ENCODE measurements at regions not wholly inside any gene's neighbourhood (a gene's known extent, or its start where the extent isn't known, plus 50 kb on each side); places are given as distances from the start of the nearest gene placed in this dataset.

DNA sequence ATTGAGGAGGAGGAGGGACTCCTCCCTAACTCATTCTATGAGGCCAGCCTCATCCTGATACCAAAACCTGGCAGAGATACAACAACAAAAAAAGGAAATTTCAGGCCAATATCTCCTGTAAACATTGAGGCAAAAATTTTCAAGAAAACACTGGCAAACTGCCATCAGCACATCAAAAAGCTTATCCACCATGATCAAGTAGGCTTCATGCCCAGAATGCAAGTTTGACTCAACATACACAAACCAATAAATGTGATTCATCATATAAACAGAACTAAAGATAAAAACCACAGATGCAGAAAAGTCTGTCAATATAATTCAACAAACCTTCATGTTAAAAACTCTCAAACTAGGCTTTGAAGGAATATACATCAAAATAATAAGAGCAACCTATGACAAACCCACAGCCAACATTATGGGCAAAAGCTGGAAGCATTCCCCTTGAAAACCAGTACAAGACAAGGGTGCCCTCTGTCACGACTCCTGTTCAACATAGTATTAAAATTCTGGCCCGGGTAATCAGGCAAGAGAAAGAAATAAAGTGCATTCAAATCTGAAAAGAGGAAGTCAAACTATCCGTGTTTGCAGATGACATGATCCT is 1014.3 kb downstream of the CBLN2 start:
- DNase-seq, result no peak
- H3K4me3 Mint-ChIP-seq, result no peak overlapping the region

DNA sequence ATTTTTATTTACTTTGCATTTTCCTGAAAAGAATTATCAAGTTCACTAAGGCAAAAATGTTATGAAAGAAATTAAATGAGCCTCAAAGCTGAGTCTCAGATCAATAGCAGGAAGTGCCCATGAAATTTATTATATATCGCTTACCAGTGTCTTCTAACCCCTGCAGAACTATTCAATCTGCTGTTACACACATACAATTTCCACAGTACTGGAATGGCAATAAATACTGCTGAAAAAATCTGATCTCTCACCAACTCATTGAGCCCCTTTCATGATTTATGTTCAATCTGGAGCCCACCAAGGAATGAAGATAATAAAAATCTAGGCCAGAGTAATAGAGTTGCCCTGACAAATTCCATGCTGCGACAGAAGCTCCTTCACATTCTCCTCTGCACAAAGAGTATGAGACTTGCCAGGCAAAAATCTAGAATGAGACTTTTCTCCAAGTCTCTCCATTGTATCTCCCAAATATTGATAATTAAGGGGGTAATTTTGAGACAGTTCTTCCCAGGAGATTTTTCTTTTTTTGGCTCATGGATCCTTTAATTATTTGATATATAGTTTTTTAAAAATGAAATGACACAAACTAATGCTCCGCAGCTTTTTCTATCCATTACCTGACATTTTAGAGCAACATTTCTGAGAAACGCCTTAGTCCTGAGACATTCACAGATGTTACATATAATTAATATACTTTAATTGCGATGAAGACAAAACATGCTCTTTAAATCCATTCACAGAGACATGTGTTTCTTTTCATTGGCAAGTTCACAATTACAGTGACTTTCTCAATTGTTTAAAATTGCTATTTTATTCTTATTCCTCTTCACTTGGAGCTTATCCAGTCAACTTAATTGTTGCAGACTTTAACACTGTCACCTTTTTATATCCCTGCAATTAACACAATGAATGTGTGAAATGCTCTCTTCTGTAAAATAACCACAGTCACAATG is 1020.4 kb downstream of the CBLN2 start:
- TF ChIP-seq, protein P1, sequence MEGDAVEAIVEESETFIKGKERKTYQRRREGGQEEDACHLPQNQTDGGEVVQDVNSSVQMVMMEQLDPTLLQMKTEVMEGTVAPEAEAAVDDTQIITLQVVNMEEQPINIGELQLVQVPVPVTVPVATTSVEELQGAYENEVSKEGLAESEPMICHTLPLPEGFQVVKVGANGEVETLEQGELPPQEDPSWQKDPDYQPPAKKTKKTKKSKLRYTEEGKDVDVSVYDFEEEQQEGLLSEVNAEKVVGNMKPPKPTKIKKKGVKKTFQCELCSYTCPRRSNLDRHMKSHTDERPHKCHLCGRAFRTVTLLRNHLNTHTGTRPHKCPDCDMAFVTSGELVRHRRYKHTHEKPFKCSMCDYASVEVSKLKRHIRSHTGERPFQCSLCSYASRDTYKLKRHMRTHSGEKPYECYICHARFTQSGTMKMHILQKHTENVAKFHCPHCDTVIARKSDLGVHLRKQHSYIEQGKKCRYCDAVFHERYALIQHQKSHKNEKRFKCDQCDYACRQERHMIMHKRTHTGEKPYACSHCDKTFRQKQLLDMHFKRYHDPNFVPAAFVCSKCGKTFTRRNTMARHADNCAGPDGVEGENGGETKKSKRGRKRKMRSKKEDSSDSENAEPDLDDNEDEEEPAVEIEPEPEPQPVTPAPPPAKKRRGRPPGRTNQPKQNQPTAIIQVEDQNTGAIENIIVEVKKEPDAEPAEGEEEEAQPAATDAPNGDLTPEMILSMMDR (IDR thresholded peaks at IDR 0.05), result no peak
- Mint-ChIP-seq H3K27me3 (ENCODE audit: insufficient read depth) (no peaks in the 10 kb centered on the region), H3K36me3 (ENCODE audit: low read depth) (no peaks in the 10 kb centered on the region; the same call in 1 of the 2 replicates), H3K4me3 (no peak overlapping the region), H3K4me1 (ENCODE audit: low read depth) (no peaks in the 10 kb centered on the region), H3K27ac (no peak overlapping the region), H3K9me3 (peaks cover 44% of the 10 kb centered on the region)
- DNase-seq, result no peak

More for the DNA sequence above, 1014.3 kb downstream of the CBLN2 start:
- no peaks in the 10 kb centered on the region for H3K4me1 Mint-ChIP-seq (ENCODE audit: low read depth)
- H3K27me3 Mint-ChIP-seq (ENCODE audit: insufficient read depth), result no peaks in the 10 kb centered on the region
- TF ChIP-seq, protein P1 (IDR thresholded peaks at IDR 0.05), result no peak
- H3K27ac Mint-ChIP-seq, result no peak overlapping the region
- no peaks in the 10 kb centered on the region; the same call in 1 of the 2 replicates for H3K36me3 Mint-ChIP-seq (ENCODE audit: low read depth)
- H3K9me3 Mint-ChIP-seq, result peaks cover 35% of the 10 kb centered on the region

DNA sequence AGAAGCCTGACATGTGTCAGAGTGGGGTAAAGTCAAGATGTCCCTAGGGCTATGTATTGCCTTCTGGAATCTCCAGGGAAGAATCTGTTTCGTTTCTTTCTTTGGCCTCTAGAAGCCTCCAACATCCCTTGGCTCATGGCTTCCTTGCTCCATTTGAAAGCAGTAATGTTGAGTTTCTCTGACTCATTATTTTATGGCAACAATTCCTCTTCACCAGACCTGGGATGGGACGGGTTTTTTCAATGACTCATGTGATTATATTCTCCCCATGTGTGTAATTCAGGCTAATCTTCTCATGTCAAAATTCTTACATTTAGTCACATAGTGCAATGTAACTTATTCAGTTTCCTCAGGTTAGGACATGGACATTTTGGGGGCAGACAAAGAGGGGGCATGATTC is 1038.6 kb downstream of the CBLN2 start:
- Mint-ChIP-seq H3K4me3 (no peak overlapping the region), H3K27ac (no peak overlapping the region), H3K27me3 (ENCODE audit: insufficient read depth) (no peaks in the 10 kb centered on the region), H3K4me1 (ENCODE audit: low read depth) (no peaks in the 10 kb centered on the region), H3K9me3 (peaks cover 36% of the 10 kb centered on the region), H3K36me3 (ENCODE audit: low read depth) (no peaks in the 10 kb centered on the region; the same call in 1 of the 2 replicates)
- TF ChIP-seq, protein P1 (IDR thresholded peaks at IDR 0.05), result no peak
- no peak for DNase-seq

DNA sequence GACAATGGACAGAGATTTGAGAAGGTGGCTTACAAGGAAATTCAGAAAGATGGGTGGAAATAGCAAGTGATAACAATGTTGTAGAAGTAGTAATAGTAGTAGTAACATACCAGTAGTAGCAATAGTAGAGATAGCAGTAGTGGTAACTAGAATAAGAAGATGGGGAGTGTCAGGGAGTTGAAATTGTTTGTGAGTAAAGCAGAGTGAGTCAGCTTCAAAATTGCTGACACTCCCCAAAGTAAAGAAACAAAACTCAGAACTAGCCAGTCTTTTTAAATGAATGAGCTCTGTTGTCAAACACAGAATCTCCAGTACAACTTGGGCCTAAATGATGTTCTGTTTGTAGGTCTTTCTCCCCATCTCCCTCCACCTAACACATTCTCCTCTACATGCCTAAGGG is 1040.9 kb downstream of the CBLN2 start:
- no peak overlapping the region for H3K4me3 Mint-ChIP-seq
- no peaks in the 10 kb centered on the region for H3K4me1 Mint-ChIP-seq (ENCODE audit: low read depth)
- TF ChIP-seq, protein P1 (IDR thresholded peaks at IDR 0.05), result no peak
- H3K36me3 Mint-ChIP-seq (ENCODE audit: low read depth), result no peaks in the 10 kb centered on the region
- no peak for DNase-seq
- peaks cover 42% of the 10 kb centered on the region for H3K9me3 Mint-ChIP-seq
- no peaks in the 10 kb centered on the region for H3K27me3 Mint-ChIP-seq (ENCODE audit: insufficient read depth)
- H3K27ac Mint-ChIP-seq, result no peak overlapping the region

DNA sequence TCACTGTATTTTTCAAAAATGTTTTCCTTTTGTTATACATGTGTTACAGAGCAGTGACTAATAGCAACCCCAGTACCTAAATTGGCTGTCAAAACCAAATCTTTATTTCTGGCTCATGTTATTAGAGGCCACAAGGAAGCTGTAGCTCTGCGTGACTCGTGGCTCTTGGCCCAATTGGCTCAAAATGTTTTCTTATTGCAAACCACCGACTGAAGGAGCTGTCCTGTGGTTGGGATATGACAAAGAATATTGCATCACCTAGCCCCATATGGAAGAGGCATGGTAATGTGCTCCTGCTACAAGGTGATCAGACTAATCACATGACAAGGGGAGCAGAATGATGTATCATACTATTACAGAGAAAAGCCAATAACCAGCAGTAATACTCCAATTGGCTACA is 1058.5 kb downstream of the CBLN2 start:
- Mint-ChIP-seq H3K9me3 (peaks cover 36% of the 10 kb centered on the region), H3K27me3 (ENCODE audit: insufficient read depth) (no peaks in the 10 kb centered on the region), H3K36me3 (ENCODE audit: low read depth) (no peaks in the 10 kb centered on the region; the same call in 1 of the 2 replicates), H3K4me3 (no peak overlapping the region), H3K4me1 (ENCODE audit: low read depth) (no peaks in the 10 kb centered on the region), H3K27ac (no peak overlapping the region)
- no peak for DNase-seq
- TF ChIP-seq, protein P1 (IDR thresholded peaks at IDR 0.05), result no peak
